ENCODE measurements at regions not wholly inside any gene's neighbourhood (a gene's known extent, or its start where the extent isn't known, plus 50 kb on each side); places are given as distances from the start of the nearest gene placed in this dataset.
A peak's percentile ranks its signal among the peaks of the same experiment; 100 is the strongest.

DNA sequence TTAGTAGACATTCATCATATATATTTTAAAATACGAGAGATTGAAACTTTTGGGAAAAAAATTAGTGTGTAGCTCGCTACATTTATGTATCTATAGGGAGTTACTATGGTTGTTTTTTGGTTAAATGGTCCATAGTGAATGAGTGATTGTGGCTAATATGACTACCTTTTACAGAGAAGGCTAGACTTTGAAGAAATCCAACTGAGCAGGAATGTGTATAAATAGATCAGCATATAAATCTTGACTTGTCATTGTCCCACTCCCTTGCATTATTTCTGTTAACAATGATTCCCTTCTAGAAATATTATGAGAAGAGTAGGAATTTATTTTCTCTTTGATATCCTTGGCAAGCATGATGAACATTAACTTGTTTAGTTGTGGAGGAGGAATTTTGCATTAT lies 737.8 kb upstream of the MAP3K7 start:
- DNase-seq: no peak

DNA sequence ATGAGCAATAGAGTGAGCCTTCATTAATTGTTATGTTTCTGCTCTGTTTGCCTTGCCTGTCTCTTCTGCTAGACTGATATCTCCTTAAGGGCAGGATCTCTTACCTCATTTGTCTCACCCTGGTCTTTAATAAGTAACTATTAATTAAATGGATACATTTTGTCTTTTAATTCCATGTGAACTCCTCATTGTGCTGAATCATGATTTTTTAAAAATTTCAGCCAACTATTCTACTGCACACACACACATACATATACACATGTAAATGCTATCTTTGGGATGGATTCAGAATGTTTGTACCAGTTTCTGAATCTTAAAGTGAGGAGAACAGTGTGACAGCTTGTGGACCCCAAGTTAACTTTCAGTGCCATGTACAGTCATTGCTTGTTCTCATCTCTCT lies 731.1 kb upstream of the MAP3K7 start:
- no peak for DNase-seq

DNA sequence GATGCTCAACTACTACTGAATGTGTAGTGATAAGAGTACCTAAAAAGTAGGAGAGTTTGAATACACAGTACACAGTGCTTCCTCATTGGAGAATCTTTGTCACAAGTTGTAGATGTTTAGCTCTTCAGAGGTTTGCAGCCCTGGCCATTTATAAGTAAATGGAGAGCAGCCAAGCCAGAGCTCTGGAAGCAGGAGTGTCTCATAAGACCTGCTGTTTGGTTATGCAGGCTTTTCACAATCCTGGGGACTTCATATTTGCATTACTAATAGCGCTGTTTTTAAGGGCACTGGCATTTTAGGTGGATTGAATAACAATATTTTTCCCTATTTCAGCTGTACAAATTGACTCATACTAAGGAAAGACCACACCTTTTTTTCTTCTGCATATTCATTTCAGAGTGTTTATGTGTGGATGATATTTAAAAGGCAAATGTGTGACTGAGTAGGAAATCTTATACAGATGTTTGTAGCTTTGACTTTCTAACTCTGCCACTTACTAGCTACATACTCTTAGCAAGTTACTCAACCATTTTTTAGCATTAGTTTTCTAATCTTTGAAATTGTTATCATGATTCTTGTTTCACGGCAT lies 730.5 kb upstream of the MAP3K7 start:
- DNase-seq: no peak

DNA sequence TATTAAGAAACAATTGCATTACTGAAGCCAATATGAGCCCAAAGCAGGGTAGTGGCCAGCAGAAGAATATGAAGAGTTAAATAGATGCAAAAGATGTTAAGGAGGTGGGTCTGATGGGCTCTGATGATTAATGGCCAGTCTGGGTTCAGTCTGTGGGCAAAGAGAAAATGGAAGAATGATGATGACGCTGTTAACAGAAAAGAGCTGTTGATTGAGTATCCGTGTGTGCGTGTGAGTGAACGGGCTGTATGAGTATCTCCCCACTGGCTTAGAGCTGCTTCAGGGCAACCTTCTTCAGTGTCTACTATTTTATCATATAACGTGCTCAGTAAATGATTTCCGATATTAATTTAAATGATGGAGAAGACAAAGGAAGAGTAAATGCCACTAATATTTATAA lies 723.3 kb upstream of the MAP3K7 start:
- no peak for DNase-seq

DNA sequence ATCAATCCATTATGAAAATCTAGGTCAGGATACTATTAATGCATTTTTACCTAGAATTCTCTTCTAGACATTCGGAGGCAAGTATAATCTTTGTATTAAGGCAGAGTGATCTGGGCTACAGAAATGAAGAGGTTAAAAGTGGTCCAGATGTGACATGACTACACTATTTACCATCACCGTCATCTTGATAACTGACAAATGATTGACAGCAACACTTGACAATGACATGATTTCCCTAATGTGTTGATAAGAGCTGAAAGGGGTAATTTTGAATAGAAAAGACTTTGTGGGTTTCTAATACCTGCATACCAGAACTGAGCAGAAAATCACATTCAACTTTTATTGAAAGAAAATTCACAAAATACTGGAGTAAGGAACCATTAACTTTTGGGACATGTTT lies 718.9 kb upstream of the MAP3K7 start:
- DNase-seq: no peak

DNA sequence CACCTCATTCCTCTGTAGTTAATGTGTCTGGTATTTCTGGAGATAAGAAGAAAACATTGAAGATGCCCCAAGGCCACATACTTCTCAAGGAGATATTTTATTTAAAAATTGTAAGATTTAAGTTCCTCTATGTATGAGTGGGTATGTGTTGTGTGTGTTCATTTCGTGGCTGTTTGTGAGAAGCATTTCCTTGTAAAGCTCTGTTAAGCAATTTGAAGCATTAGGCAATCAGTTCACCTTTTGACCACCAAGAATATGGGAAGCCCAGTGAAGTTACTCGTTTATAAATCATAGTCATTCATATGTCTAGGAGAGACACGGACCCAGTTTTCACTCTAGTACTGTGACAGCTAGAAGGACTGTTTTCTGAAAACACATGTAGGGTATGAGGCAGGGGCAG lies 717.6 kb upstream of the MAP3K7 start:
- DNase-seq: no peak

DNA sequence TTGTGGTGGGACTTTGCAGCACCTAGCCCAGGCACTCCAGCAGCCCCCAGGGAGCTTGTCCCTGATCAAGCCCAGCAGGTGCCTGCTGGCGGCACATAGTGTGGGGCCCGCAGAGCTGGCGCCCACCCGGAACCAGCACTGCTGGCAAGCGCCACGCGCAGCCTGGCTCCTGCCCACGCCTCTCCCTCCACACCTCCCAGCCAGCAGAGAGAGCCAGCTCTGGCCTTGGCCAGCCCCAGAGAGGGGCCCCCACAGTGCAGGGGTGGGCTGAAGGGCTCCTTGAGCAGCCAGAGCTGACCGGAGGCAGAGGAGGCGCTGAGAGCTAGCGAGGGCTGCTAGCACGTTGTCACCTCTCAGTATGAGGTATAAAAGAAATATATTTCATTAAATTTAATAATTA lies 716.5 kb upstream of the MAP3K7 start:
- no peak for DNase-seq

DNA sequence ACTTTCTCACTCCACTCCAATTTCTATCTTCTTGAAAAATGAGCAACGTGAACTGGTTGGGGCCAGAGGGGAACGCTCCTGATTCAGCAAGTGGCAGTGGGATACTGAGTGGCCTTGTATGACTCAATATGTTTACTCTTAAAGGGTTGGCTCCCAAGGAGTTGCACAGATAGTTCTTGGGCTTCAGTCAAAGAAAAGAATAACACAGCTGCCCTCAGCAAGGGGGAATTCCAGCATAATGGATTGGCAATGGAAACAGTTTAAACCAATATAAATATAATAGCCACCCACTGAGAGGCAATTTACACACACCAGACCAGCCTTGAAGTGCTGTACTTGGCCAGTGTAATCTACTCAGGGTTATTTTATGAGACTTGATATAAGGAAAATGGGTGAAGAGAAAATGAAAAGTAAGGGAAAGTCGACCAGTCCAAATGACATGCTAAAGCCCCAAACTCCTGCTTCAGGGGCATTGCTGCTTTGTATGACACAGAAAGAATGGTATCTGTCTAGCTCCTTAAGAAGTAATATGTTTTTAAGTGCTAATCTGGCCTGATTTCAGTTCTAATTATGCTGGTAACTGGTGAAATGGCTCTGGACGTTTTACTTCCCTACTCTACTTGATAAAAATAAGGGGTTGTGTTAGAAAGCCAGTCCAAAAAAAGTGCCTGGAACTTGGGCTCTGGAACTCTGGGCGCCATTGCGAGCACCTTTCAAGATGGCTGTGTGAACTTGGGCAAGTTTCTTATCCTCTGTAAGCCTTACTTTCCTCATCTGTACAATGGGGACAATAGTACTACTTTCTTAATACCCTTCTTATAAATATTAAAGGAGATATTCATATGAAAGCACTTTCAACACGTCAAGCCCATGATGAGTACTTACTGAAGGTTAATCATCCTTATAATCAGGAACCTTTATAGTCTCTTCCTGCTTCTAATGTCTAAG lies 712.9 kb upstream of the MAP3K7 start:
- DNase-seq: no peak

DNA sequence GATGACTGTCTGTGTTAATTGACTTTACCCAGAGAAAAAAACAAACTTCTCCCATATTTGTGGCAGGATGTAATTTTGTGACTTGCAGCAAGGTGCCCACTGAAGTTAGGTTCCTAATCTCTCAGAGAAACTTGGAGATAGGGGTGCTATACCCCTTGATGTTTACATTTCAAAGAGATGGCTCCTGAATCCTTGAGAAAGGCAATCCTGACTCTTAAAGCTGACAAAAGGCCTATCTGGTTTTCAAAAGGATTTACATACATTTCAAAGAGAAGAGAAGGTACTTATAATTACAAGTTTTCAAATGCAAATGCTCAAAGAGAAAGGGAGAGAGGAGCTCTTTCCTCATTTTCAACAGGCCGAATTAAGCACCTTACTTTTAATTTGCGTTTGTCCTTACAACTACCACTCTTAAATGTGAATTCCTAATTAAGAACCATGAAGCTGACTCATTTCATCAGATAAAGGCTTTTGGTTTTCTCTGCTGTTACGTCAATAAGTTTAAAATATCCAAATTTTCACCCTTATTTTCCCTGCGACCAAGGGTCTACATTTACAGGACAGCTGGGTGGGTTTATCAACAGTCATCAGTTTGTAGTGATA lies 711.8 kb upstream of the MAP3K7 start:
- no peak for DNase-seq

DNA sequence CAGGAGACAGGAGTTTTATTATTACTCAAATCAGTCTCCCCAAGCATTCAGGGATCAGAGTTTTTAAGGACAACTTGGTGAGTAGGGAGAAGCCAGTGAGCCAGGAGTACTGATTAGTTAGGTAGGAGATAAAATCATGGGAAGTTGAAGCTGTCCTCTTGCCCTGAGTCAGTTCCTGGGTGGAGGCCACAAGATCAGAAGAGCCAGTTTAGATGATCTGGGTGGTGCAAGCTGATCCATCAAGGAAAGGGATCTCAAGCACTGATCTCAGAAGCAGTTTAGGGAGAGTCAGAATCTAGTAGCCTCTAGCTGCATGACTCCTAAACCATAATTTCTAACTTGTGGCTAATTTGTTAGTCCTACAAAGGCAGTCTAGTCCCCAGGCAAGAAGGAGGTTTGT lies 706.5 kb upstream of the MAP3K7 start:
- no peak for DNase-seq

DNA sequence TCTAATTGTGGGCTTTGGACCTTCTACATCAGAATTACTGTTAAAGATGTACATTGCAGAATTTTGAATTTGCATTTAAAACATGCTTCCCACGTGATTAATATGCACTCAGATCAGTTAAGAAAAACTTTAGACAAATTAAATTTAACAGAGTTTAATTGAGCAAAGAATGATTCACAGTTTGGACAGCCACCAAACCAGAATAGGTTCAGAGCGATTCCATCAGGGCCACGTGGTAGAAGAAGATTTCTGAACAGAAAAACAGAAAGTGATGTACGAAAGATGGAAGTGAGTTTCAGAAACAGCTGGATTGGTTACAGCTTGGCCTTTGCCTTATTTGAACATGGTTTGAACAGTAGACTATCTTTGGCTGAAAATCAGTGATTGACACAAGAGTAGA lies 704.2 kb upstream of the MAP3K7 start:
- DNase-seq: no peak

DNA sequence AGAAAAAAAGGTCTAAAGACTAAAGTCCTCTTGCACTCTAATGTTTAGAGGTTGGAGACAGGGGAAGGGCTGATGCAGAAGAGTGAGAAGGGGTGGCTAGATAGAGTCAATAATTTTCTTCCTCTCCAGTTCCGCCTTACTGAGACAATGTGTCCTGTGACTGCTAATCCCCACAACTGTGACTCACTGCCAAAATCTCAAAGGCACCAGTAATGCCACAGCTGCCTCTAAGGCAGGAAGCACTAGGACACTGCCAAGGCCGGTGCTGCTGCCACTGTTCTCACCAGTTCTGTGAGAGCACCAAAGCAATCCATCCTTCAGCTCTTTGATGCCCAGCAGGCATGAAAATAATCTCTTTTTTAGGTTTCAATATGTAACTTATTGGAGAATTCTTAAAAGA lies 701.9 kb upstream of the MAP3K7 start:
- DNase-seq: no peak

DNA sequence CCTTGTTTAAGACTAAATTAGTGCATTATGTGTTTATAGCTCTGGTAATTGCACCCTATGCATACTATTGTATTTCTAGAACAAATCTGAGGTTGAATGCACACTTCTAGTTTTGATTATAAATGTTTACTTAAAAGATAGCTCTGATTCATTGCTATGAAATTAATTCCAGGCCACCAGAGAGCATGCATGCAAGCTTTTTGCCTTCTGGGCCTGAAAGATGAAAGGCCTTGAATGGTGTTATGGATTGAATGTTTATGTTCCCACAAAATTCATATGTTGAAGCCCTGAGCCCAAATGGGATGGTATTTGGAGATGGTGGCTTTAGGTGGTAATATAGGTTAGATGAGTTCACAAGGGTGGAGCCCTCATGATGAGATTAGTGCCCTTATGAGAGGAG lies 695.0 kb upstream of the MAP3K7 start:
- peak; percentile 73 for DNase-seq

DNA sequence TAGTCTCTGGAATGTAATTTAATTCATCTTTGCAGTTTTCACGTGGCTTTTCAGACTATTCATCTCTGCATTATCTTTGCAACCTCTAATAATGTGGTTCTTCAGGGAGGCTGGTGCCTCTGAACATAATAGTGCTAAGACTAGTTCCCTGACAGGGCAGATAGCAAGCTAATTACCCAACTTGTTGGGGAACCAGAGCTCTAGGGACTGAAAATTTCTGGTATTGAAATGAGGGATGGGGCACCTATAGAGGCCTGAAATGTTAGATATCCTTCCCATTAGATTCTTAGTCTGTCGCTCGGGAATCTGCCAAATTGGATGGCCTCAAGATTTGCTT lies 693.6 kb upstream of the MAP3K7 start:
- DNase-seq: no peak

DNA sequence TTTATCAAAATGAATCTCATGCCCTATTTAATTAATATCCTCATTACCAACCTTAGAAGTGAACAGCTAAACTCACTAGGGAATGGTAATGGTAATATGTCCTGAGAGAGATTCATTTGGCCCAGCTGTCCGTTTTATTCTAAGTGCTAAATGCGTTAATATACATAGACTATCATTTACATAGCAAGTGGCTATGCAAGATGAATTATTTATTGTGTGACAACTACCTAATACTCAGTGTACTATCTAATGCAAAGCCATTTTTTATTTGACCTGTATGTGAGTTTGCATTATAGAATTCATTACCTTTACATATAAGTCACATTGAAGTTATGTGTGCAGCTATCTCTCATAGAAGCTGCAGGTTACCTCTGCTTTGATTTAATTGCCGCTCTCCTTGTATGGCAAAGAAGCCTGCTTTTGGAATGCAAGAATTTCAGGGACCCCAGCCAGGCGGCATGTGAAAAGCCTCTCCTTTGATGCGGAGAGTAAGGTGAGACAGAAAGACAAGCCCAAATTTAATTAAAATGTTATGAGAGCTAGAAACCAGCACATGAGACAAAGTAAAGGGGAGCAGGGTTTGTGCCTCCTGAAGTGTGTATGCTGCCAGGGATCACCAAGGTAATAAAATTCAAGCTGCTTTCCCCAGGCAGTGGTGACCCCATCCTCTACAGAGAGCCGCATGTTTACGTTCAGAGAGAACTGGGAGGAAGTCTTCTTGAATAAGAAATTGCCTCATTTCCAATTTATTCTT lies 693.0 kb upstream of the MAP3K7 start:
- DNase-seq: no peak

DNA sequence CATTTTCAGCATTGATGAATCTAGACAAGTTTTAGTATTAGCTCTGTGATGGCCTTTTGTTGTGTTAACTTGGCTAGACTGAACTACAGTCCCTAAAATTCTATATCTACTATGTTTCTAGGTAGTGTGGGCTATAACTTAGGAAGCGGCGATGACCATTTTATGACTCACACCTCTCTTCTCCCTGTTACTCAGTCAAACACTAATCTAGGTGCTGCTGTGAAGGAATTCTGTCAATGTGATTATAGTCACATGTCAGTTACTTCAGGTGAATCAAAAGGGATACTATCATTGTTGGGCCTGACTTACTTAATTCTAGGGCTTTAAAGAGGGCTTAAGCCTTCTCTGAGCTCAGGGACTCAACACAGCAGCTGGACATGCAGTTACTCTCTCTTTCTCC lies 691.5 kb upstream of the MAP3K7 start:
- DNase-seq: no peak

DNA sequence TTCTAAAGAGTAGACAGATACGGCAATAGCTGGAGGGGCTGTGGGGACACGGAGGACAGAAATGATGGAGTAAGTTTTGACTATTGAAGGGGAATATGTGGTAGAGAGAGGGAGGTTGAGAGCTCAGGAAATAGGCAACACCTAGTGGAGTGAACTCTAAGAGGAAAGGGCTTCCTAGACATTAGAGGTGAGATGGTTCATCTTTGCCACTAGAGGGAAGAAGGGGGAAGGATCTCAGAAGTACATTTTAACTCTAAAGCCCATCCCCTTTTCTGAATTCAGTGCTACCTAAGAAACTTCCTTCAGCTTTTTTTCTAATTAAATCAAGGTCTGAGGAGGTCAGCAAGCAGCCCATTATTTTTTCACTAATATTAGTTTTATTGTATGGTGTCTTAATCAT lies 689.4 kb upstream of the MAP3K7 start:
- DNase-seq: no peak

DNA sequence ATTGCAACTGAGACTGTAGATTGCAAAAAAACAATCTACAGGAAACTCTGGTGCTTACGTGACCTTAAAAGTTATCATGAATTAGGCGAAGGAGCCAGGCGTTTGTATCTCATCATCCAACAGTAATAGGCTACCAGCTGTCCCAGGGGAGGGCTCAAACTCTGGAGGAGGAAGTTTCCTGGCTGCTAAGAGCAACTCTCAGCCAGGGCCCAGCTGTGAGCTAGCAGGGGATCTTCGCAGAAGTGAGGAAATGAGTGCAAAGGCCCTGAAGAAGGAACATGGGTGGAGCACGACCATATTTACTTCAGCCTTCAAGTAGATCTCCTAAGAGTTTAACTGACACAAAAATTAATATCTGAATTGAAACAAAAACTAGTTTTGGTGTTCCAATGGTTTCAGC lies 686.9 kb upstream of the MAP3K7 start:
- no peak for DNase-seq

DNA sequence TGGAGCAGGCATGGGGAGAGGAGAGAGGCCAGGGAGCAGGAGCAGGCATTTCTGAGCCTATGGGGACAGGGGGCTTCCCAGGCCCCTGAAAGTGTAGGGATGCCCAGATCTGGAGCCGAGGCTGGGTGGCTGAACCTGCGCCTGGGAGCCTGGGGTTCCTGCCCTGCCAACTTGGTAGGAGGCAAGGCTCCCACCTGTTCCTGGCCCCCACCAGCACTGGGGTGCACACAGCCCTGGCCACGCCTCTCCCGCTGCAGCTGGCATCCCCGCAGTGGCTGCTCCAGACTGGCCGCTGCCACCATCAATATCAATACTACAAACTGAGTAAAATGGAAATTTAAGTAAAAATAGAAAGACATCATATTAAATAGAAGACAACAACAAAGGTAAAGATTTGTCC lies 684.9 kb upstream of the MAP3K7 start:
- DNase-seq: no peak

DNA sequence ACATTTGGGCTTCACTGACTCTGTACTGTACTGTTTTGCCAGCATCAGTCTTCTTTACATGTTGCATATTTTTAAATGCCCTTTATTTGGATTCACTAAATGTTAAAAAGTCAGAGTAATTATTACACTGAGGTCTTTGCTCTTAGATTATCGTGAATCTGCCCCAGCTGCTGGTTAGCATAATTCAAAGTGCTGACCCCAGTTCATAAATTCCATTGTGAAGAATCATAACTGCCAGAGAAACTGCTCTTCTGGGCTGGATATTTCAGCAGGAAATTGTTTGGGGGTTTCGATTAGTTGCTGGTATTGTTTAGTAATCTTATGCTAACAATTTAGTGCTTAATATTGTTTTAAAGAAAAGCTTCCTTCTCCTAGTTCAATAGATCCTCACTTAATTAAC lies 682.1 kb upstream of the MAP3K7 start:
- no peak for DNase-seq

DNA sequence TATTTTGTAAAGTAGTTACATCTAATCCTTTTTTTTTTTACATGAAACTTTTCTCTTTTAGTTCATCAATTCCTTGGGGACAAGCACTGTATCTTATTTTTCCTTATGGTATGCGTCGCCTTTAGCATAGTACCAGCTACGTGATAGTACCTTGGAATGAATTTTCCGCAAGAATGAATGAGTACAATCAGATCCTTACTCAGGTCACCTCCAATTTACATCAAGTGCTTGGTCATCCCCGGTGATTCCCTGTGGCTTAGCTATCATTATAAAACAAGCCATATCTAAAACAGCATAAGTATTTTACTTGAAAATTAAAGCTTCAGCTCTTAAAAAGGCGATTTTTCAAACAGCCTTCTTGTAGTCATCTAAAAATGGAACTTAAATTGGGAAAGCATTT lies 680.4 kb upstream of the MAP3K7 start:
- DNase-seq: no peak

DNA sequence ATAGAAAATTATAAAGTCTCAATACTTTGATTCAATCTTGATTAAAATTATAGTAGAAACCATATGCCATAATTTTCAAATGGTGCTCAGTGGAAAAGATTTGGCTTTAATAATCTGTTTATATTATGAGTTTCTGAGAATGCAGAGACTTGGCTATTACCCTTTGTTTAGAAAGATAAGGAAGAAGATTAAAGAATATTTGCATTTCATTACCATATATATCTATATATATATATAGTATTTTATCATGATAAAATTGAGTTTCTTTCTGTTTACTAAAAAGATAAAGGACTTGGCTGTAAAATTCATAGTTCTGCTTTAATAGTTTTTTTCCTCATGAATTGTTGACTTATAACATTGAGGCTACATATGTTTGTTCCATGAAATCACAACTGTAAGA lies 679.3 kb upstream of the MAP3K7 start:
- DNase-seq: no peak

DNA sequence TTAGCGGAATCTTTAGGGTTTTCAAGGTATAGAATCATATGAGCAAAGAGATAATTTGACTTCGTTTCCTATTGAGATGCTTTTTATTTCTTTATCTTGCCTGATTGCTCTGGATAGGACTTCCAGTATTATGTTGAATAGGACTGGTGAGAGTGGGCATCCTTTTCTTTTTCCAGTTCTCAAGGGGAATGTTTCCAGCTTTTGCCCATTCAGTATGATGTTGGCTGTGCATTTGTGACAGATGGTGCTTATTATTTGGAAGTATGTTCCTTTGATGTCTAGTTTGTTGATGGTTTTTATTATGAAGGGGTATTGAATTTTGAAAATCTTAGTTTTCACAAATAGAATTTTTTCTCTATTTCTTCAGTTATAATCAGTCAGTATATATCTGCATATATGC lies 656.6 kb upstream of the MAP3K7 start:
- no peak for DNase-seq

DNA sequence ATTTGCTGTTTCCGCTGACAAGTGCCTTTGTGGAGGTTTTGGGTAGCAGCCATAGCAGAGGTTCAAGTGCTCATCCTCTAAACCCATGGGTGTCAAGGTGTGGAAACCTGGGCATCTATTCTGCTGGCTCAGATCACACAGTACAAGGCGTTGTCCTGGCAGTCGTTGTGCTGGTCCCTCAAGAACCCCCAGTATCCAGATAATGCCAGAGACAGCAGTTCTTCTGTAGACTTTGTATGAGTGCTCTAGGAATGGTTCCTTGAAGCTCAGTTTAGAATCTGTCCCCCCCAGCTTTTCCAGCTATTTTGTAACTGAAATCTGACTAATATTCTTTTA lies 655.7 kb upstream of the MAP3K7 start:
- no peak for DNase-seq
